Esophagus squamous epithelium (tissue), 4 donors: ENCODE measurements at regions not wholly inside any gene's neighbourhood (a gene's known extent, or its start where the extent isn't known, plus 50 kb on each side); places are given as distances from the start of the nearest gene placed in this dataset.

Experiments
- CTCF ChIP-seq, 6 experiments: fragments of 450-650 bp in 4 of 6; fragments of 200-600 bp in 2 of 6; sonication (generic) in 2 of 6; IDR thresholded peaks; one replicate each; pipeline ENCODE4 v1.5.1; 2016 to 2019; ENCODE audit warnings: antibody characterized with exemption in 6 of 6, mild to moderate bottlenecking in 4 of 6, moderate library complexity in 4 of 6
- POLR2A ChIP-seq, 4 donors: fragments of 450-650 bp; IDR thresholded peaks; one replicate each; pipeline ENCODE4 v1.6.1; 2017; ENCODE audit warnings: antibody characterized with exemption in 4 of 4, mild to moderate bottlenecking in 4 of 4, moderate library complexity in 3 of 4

- TF ChIP-seq CTCF (IDR thresholded peaks at IDR 0.05) (no peak), POLR2A (IDR thresholded peaks at IDR 0.05) (no peak)
Observed at GRCh38 chr5:114634967-114635901, 273.4 kb downstream of the KCNN2 start.
